Endothelial cell of umbilical vein (primary cell): ENCODE measurements at regions not wholly inside any gene's neighbourhood (a gene's known extent, or its start where the extent isn't known, plus 50 kb on each side); places are given as distances from the start of the nearest gene placed in this dataset.

ENCODE experiments used
- BruUV-seq: library from RNA; stranded (reverse); fragments of 400-500 nt; replicated peaks from 2 replicates; lab custom pipeline; 2021; lab: Mats Ljungman, UMichigan
- CTCF ChIA-PET: fragments of 300-600, 350-600 bp; sonication (Branson Sonifier 250); formaldehyde crosslinking; loops from one replicate; lab custom pipeline; 2021; ENCODE audit warnings: antibody characterized with exemption, inconsistent platforms; lab: Charles Lee
- POLR2A ChIA-PET: fragments of 300-600, 350-600 bp; sonication (Branson Sonifier 250); formaldehyde crosslinking; loops from one replicate; lab custom pipeline; 2021; ENCODE audit warnings: antibody characterized with exemption, inconsistent platforms; lab: Charles Lee
- DNase-seq: peaks from one replicate; pipeline ENCODE4 v3.0.0-alpha.2; 2011; ENCODE audit warnings: low read depth, low spot score
- FAIRE-seq: peaks from 2 replicates; lab custom pipeline; 2011; peaks lifted over from hg19 to GRCh38; lab: Jason Lieb, UNC
- H2AFZ ChIP-seq: 2 replicates; pipeline ENCODE4 v1.6.0; 2012; ENCODE audit warnings: low read depth, low read length, control low read depth, inconsistent platforms
- H3K27ac ChIP-seq: 2 replicates; pipeline ENCODE4 v1.5.1; 2011; ENCODE audit warnings: low read depth, mild to moderate bottlenecking, control low read depth, low read length, moderate library complexity; ENCODE audit not compliant: insufficient read depth
- H3K27me3 ChIP-seq, 2 experiments: 2 replicates each; pipeline versions ENCODE4 v1.6.0 to v1.6.1; 2011; ENCODE audit warnings: low read length in 2 of 2, mixed read lengths in 1 of 2; ENCODE audit not compliant: control insufficient read depth in 2 of 2, insufficient read depth in 2 of 2
- H3K36me3 ChIP-seq, 2 experiments: 2 replicates in 1 of 2; 3 replicates in 1 of 2; pipeline ENCODE4 v1.5.1; 2011; ENCODE audit warnings: low read length in 2 of 2, mild to moderate bottlenecking in 1 of 2, moderate library complexity in 1 of 2; ENCODE audit not compliant: control insufficient read depth in 2 of 2, insufficient read depth in 2 of 2; ENCODE audit errors: extremely low read depth in 1 of 2
- H3K4me1 ChIP-seq: 3 replicates; pipeline ENCODE4 v1.5.1; 2011; ENCODE audit warnings: mild to moderate bottlenecking, low read length; ENCODE audit not compliant: control insufficient read depth, insufficient read depth; ENCODE audit errors: extremely low read depth
- H3K4me2 ChIP-seq: 2 replicates; pipeline ENCODE4 v1.6.1; 2011; ENCODE audit warnings: low read length, control low read depth, mixed read lengths; ENCODE audit not compliant: insufficient read depth
- H3K4me3 ChIP-seq, 3 experiments: fragments of 200-600 bp in 1 of 3; sonication (generic), shearing (Covaris generic) in 1 of 3; replicated peaks in 1 of 3; 2 replicates each; pipeline ENCODE4 v1.5.1; 2011 to 2016; ENCODE audit warnings: control low read depth in 3 of 3, low read length in 3 of 3, mild to moderate bottlenecking in 2 of 3, inconsistent platforms in 1 of 3, low read depth in 1 of 3, moderate library complexity in 1 of 3; ENCODE audit not compliant: insufficient read depth in 1 of 3
- H3K79me2 ChIP-seq: 2 replicates; pipeline ENCODE4 v1.6.0; 2012; ENCODE audit warnings: low read length, inconsistent platforms; ENCODE audit not compliant: control insufficient read depth, insufficient read depth
- H3K9ac ChIP-seq: replicated peaks from 2 replicates; pipeline ENCODE3; 2011; ENCODE audit warnings: low read length, control low read depth; ENCODE audit not compliant: insufficient read depth; ENCODE audit errors: extremely low read depth
- H3K9me1 ChIP-seq: replicated peaks from 3 replicates; pipeline ENCODE4 v1.6.0; 2011; ENCODE audit warnings: mild to moderate bottlenecking, low read length; ENCODE audit not compliant: control insufficient read depth, insufficient read depth; ENCODE audit errors: extremely low read depth
- H3K9me3 ChIP-seq: replicated peaks from 2 replicates; pipeline ENCODE4 v1.5.1; 2012; ENCODE audit warnings: low read length, inconsistent platforms; ENCODE audit not compliant: control insufficient read depth, insufficient read depth
- H4K20me1 ChIP-seq: replicated peaks from 2 replicates; pipeline ENCODE3; 2011; ENCODE audit warnings: mild to moderate bottlenecking, low read length; ENCODE audit not compliant: control insufficient read depth, insufficient read depth; ENCODE audit errors: extremely low read depth
- EZH2 ChIP-seq: IDR thresholded peaks from 2 replicates; pipeline ENCODE4 v1.6.1; 2012; ENCODE audit warnings: borderline replicate concordance, low read depth, mild to moderate bottlenecking, moderate library complexity, low read length, inconsistent platforms; ENCODE audit not compliant: severe bottlenecking
- FOS ChIP-seq: IDR thresholded peaks from 2 replicates; pipeline ENCODE4 v1.6.1; 2011; ENCODE audit warnings: mild to moderate bottlenecking, low read length, moderate library complexity, borderline replicate concordance; ENCODE audit not compliant: insufficient read depth
- GATA2 ChIP-seq: IDR thresholded peaks from 2 replicates; pipeline ENCODE4 v1.7.0; 2011; ENCODE audit warnings: low read depth, mild to moderate bottlenecking, moderate library complexity, mixed read lengths, low read length; ENCODE audit not compliant: insufficient read length, insufficient read depth
- JUN ChIP-seq: IDR thresholded peaks from 2 replicates; pipeline ENCODE4 v1.6.1; 2011; ENCODE audit warnings: borderline replicate concordance, low read depth; ENCODE audit not compliant: insufficient read length, insufficient read depth
- MYC ChIP-seq: IDR thresholded peaks from one replicate; pipeline ENCODE4 v1.6.1; 2011; ENCODE audit warnings: mild to moderate bottlenecking, low read depth, low read length
- POLR2A ChIP-seq: IDR thresholded peaks from 2 replicates; pipeline ENCODE4 v1.6.1; 2012; ENCODE audit warnings: low read depth, mild to moderate bottlenecking, control low read depth, low read length
- POLR2AphosphoS5 ChIP-seq: IDR thresholded peaks from 2 replicates; pipeline ENCODE4 v1.6.1; 2012; ENCODE audit warnings: low read depth, mild to moderate bottlenecking, control low read depth, low read length, moderate library complexity; ENCODE audit not compliant: insufficient read depth
- dilution Hi-C: fragments of 300-500 bp; cut with MboI; formaldehyde crosslinking; loops from one replicate; pipeline ENCODE4 v1.15.0; 2019; ENCODE audit warnings: low sequenced_read_pairs; ENCODE audit not compliant: extremely low pct_ligation_motif_present
- intact Hi-C: fragments of 100-400 bp; cut with micrococcal nuclease; formaldehyde crosslinking; loops from one replicate; pipeline ENCODE4 v1.10.0; 2022
- TF ChIP-seq, protein P1 (sequence below): IDR thresholded peaks from 2 replicates; pipeline ENCODE4 v1.6.1; 2011; ENCODE audit not compliant: insufficient read depth, insufficient read length
- TF ChIP-seq, protein P2 (sequence below), 2 donors: IDR thresholded peaks; 1 replicate in 1 of 2; 2 replicates in 1 of 2; pipeline ENCODE4 v1.5.1; 2011; ENCODE audit warnings: low read length in 2 of 2, mild to moderate bottlenecking in 2 of 2, moderate library complexity in 2 of 2, control low read depth in 1 of 2, inconsistent platforms in 1 of 2, low read depth in 1 of 2; ENCODE audit not compliant: insufficient read depth in 1 of 2; ENCODE audit errors: extremely low read depth in 1 of 2

DNA sequence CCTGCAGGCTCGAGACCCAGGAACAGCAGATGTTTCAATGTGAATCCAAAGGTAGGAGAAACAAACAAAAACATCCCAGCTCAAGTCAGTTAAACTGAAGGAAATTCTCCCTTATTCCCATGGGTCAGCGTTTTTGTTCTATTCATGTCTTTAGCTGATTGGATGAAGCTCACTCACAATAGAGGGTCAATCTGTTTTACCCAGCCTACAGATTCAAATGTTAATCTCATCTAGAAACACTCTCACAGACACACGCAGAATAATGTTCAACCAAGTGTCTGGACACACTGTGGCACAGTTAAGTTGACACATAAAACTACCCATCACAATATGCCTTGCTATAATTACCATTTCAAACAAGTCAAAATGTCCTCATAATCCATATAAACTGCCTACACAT lies 180.6 kb upstream of the CDH8 start:
- ChIA-PET CTCF (no interaction called here), POLR2A (no interaction called here)
- dilution Hi-C loops = no loop called here
- DNase-seq = no peak
- intact Hi-C loops = no loop called here
- Histone ChIP-seq H3K4me1 (no peaks in the 10 kb centered on the region), H3K9me3 (no peaks in the 10 kb centered on the region), H3K4me2 (no peak overlapping the region), H3K79me2 (no peaks in the 10 kb centered on the region), H3K9me1 (no peaks in the 10 kb centered on the region), H3K36me3 (no peaks in the 10 kb centered on the region), H4K20me1 (no peaks in the 10 kb centered on the region), H3K9ac (no peak overlapping the region), H3K27ac (no peak overlapping the region), H2AFZ (no peak overlapping the region), H3K4me3 (no peak overlapping the region), H3K27me3 (no peaks in the 10 kb centered on the region)
- no TSS peak for BruUV-seq
- TF ChIP-seq FOS (no peak), JUN (no peak), POLR2AphosphoS5 (no peak), GATA2 (no peak), POLR2A (no peak), EZH2 (no peak), MYC (no peak)
- TF ChIP-seq, protein P1, sequence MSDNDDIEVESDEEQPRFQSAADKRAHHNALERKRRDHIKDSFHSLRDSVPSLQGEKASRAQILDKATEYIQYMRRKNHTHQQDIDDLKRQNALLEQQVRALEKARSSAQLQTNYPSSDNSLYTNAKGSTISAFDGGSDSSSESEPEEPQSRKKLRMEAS = no peak
- TF ChIP-seq, protein P2, sequence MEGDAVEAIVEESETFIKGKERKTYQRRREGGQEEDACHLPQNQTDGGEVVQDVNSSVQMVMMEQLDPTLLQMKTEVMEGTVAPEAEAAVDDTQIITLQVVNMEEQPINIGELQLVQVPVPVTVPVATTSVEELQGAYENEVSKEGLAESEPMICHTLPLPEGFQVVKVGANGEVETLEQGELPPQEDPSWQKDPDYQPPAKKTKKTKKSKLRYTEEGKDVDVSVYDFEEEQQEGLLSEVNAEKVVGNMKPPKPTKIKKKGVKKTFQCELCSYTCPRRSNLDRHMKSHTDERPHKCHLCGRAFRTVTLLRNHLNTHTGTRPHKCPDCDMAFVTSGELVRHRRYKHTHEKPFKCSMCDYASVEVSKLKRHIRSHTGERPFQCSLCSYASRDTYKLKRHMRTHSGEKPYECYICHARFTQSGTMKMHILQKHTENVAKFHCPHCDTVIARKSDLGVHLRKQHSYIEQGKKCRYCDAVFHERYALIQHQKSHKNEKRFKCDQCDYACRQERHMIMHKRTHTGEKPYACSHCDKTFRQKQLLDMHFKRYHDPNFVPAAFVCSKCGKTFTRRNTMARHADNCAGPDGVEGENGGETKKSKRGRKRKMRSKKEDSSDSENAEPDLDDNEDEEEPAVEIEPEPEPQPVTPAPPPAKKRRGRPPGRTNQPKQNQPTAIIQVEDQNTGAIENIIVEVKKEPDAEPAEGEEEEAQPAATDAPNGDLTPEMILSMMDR (IDR thresholded peaks at IDR 0.05; ENCODE audit: extremely low read depth in 1 of 2, insufficient read depth in 1 of 2, low read depth in 1 of 2, low read length in 2 of 2) = no peak
- no peak for FAIRE-seq
